ENCODE measurements at regions not wholly inside any gene's neighbourhood (a gene's known extent, or its start where the extent isn't known, plus 50 kb on each side); places are given as distances from the start of the nearest gene placed in this dataset.

DNA sequence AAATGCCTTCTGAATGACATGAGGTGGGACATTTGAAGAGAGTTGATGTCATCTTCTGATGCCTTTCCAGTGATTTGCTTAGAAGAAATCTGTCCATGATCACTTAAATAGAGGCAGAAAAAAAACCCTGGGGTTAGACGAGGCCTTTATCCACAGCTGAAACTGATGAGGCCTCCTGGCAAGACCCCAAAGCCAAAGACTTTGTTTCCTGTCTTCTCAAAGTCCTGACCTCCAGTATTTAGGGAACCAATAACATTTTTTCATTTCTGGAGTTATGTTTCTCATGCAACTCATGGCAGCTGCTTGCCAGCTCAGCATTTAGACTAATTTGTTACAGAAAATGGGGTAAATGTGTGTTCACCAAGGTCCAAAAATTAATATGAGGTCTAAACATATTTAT, 248.0 kb upstream of the PRDM1 start:
- no peak for TF ChIP-seq CREB5 (CRISPR knock-in tag; IDR thresholded peaks at IDR 0.05; ENCODE audit: low read depth)
- no peak for TF ChIP-seq TOX (CRISPR knock-in tag; IDR thresholded peaks at IDR 0.05; ENCODE audit: borderline replicate concordance)
- TF ChIP-seq, protein P1, sequence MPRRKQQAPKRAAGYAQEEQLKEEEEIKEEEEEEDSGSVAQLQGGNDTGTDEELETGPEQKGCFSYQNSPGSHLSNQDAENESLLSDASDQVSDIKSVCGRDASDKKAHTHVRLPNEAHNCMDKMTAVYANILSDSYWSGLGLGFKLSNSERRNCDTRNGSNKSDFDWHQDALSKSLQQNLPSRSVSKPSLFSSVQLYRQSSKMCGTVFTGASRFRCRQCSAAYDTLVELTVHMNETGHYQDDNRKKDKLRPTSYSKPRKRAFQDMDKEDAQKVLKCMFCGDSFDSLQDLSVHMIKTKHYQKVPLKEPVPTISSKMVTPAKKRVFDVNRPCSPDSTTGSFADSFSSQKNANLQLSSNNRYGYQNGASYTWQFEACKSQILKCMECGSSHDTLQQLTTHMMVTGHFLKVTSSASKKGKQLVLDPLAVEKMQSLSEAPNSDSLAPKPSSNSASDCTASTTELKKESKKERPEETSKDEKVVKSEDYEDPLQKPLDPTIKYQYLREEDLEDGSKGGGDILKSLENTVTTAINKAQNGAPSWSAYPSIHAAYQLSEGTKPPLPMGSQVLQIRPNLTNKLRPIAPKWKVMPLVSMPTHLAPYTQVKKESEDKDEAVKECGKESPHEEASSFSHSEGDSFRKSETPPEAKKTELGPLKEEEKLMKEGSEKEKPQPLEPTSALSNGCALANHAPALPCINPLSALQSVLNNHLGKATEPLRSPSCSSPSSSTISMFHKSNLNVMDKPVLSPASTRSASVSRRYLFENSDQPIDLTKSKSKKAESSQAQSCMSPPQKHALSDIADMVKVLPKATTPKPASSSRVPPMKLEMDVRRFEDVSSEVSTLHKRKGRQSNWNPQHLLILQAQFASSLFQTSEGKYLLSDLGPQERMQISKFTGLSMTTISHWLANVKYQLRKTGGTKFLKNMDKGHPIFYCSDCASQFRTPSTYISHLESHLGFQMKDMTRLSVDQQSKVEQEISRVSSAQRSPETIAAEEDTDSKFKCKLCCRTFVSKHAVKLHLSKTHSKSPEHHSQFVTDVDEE (CRISPR knock-in tag; IDR thresholded peaks at IDR 0.05): no peak
- TF ChIP-seq ZFP3 (CRISPR knock-in tag; IDR thresholded peaks at IDR 0.05): no peak
- TF ChIP-seq TCF4 (CRISPR knock-in tag; IDR thresholded peaks at IDR 0.05; ENCODE audit: borderline replicate concordance): no peak
- ATAC-seq: no peak

DNA sequence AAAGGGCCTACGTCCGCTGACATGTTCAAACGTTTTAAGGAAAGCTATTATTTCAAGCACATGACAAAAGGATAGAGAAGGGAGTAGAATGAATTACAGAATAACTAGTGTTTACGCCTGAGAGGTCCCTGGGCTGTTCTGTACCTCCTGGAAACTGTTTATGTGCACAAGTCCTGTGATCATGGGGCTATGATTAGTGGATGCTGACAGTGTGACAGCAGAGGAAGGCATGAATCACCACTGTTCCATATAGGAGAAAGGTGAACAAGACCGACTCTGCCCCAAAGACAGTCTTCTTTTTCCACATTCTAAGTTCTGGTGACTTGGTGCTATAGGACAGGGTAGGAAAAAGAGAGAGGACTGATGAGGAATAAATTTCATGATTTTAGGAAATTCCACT, 249.2 kb upstream of the PRDM1 start:
- TF ChIP-seq ISL1 (CRISPR knock-in tag; IDR thresholded peaks at IDR 0.05) (no peak), PATZ1 (CRISPR knock-in tag; IDR thresholded peaks at IDR 0.05; ENCODE audit: borderline replicate concordance) (no peak), ZNF70 (CRISPR knock-in tag; IDR thresholded peaks at IDR 0.05) (no peak), PPARA (CRISPR knock-in tag; IDR thresholded peaks at IDR 0.05; ENCODE audit: borderline replicate concordance) (no peak), RARB (CRISPR knock-in tag; IDR thresholded peaks at IDR 0.05) (no peak), CSDC2 (CRISPR knock-in tag; IDR thresholded peaks at IDR 0.05) (no peak), TOX (CRISPR knock-in tag; IDR thresholded peaks at IDR 0.05; ENCODE audit: borderline replicate concordance) (no peak), CREB5 (CRISPR knock-in tag; IDR thresholded peaks at IDR 0.05; ENCODE audit: low read depth) (no peak), BACH2 (CRISPR knock-in tag; IDR thresholded peaks at IDR 0.05; ENCODE audit: borderline replicate concordance) (no peak), ZNF8 (CRISPR knock-in tag; IDR thresholded peaks at IDR 0.05) (no peak), ARNTL (CRISPR knock-in tag; IDR thresholded peaks at IDR 0.05; ENCODE audit: borderline replicate concordance, low read depth) (no peak), ZFP30 (CRISPR knock-in tag; IDR thresholded peaks at IDR 0.05) (no peak), POU6F1 (CRISPR knock-in tag; IDR thresholded peaks at IDR 0.05; ENCODE audit: borderline replicate concordance, low read depth) (no peak), OSR1 (CRISPR knock-in tag; IDR thresholded peaks at IDR 0.05) (no peak), GLIS3 (CRISPR knock-in tag; IDR thresholded peaks at IDR 0.05) (no peak), ZC3H10 (CRISPR knock-in tag; IDR thresholded peaks at IDR 0.05) (no peak), ZFP3 (CRISPR knock-in tag; IDR thresholded peaks at IDR 0.05) (no peak), ESRRG (CRISPR knock-in tag; IDR thresholded peaks at IDR 0.05) (no peak)
- TF ChIP-seq, protein P1 (CRISPR knock-in tag; IDR thresholded peaks at IDR 0.05): no peak
- ATAC-seq: no peak

Data from SK-N-SH treated with all-trans-retinoic acid at 6 μM for 48 hours (cell line).